Uterus (tissue), 3 donors: ENCODE measurements at regions not wholly inside any gene's neighbourhood (a gene's known extent, or its start where the extent isn't known, plus 50 kb on each side); places are given as distances from the start of the nearest gene placed in this dataset.

Experiments
- DNase-seq, 2 donors: peaks; one replicate each; pipeline ENCODE4 v3.0.0-alpha.2; 2019 to 2020
- H3K27ac ChIP-seq, 2 donors: fragments of 200-600 bp; sonication (generic); 1 replicate in 1 of 2; 2 replicates in 1 of 2; pipeline ENCODE4 v1.5.1; 2016 to 2018
- H3K27me3 ChIP-seq, 2 donors: fragments of 200-600 bp; sonication (generic); one replicate each; pipeline ENCODE4 v1.5.1; 2018 to 2019; ENCODE audit warnings: control low read depth in 1 of 2
- H3K36me3 ChIP-seq, 2 donors: fragments of 200-600 bp; sonication (generic); one replicate each; pipeline ENCODE4 v1.5.1; 2019; ENCODE audit warnings: control low read depth in 1 of 2
- H3K4me1 ChIP-seq, 2 donors: fragments of 200-600 bp; sonication (generic); one replicate each; pipeline ENCODE4 v1.5.1; 2018 to 2019; ENCODE audit warnings: control low read depth in 1 of 2
- H3K4me3 ChIP-seq, 2 donors: fragments of 200-600 bp; sonication (generic); 1 replicate in 1 of 2; 2 replicates in 1 of 2; pipeline ENCODE4 v1.5.1; 2018 to 2019; ENCODE audit warnings: mild to moderate bottlenecking in 1 of 2
- H3K9me3 ChIP-seq, 2 donors: fragments of 200-600 bp; sonication (generic); one replicate each; pipeline ENCODE4 v1.5.1; 2019; ENCODE audit warnings: control low read depth in 1 of 2
- POLR2A ChIP-seq, 2 donors: fragments of 450-650 bp; IDR thresholded peaks; one replicate each; pipeline ENCODE4 v1.6.1; 2016; ENCODE audit warnings: antibody characterized with exemption in 2 of 2, mild to moderate bottlenecking in 1 of 2, moderate library complexity in 1 of 2
- intact Hi-C: fragments of 100-400 bp; cut with DNase I; formaldehyde crosslinking; loops from one replicate; pipeline ENCODE4 v1.15.1; 2023; ENCODE audit warnings: low total_unique reads
- TF ChIP-seq, protein P1 (sequence below), 4 experiments: fragments of 200-600 bp in 2 of 4; fragments of 450-650 bp in 2 of 4; sonication (generic) in 2 of 4; IDR thresholded peaks; one replicate each; pipeline ENCODE4 v1.5.1; 2016 to 2019; ENCODE audit warnings: antibody characterized with exemption in 4 of 4, mild to moderate bottlenecking in 2 of 4, moderate library complexity in 1 of 4
- donor health status: DM: yes; HTN: yes; CAD: no.

DNA sequence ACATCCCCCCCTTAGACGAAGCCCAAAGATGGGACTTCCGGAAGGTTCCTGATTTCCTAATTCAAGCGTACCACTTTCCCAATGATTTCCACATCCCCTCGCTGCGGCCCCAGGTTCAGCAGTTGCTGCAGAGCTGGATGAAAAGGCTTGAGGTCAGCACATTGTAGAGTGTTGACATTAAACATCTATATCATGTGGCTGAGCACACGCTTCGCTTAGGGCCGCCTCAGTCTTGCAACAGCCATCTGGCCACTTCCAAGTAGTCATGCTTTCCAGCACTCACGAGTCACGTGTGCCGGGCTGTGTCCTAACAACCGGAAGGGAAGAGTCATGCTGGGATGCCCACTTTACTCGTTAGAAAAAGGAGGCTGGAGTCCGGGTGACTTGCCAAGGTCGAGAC, 340.6 kb upstream of the IRX4 start:
- H3K9me3 ChIP-seq = no peaks in the 10 kb centered on the region
- no peak for DNase-seq
- H3K4me3 ChIP-seq = no peak overlapping the region
- no peaks in the 10 kb centered on the region for H3K27me3 ChIP-seq
- intact Hi-C loops = no loop called here
- TF ChIP-seq POLR2A (IDR thresholded peaks at IDR 0.05) = no peak
- TF ChIP-seq, protein P1, sequence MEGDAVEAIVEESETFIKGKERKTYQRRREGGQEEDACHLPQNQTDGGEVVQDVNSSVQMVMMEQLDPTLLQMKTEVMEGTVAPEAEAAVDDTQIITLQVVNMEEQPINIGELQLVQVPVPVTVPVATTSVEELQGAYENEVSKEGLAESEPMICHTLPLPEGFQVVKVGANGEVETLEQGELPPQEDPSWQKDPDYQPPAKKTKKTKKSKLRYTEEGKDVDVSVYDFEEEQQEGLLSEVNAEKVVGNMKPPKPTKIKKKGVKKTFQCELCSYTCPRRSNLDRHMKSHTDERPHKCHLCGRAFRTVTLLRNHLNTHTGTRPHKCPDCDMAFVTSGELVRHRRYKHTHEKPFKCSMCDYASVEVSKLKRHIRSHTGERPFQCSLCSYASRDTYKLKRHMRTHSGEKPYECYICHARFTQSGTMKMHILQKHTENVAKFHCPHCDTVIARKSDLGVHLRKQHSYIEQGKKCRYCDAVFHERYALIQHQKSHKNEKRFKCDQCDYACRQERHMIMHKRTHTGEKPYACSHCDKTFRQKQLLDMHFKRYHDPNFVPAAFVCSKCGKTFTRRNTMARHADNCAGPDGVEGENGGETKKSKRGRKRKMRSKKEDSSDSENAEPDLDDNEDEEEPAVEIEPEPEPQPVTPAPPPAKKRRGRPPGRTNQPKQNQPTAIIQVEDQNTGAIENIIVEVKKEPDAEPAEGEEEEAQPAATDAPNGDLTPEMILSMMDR (IDR thresholded peaks at IDR 0.05) = no peak
- no peaks in the 10 kb centered on the region for H3K36me3 ChIP-seq
- H3K27ac ChIP-seq = no peak overlapping the region
- no peaks in the 10 kb centered on the region for H3K4me1 ChIP-seq

DNA sequence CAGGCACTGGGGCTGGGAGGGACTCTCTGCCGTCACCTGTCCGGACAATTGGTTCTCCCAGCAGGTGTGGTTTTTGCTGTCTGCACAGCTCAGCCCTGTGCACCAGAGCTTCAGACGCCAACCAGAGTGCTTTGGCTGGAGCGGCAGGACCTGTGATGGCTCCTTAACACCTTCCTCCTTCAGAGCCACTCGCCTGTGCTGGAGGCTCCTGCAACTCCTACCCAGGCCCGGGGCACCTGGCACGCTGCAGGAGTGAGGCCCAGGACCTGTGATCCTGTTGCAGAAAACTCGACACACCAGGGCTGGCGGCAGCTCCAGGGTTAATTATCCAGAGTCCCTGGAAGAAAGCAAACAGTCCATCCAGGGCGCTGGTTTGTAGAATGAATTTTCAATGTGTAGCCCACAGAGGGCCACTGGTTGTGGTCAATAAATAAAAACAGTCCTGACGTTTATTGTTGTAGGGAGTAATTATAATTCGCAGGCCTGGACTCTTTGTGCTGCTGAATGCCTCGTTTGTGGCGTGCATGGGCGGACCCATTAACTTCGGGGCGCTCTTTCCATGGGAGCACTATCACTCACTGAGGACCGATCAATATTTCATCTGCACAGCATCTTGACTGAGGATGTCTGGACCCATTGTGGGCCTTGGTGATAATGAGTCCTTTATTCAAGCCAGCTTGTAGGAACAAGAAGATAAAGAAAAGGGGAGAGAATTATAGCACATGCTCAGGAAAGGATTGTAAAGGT, 339.7 kb upstream of the IRX4 start:
- Histone ChIP-seq H3K27ac (no peak overlapping the region), H3K4me3 (no peak overlapping the region), H3K9me3 (no peaks in the 10 kb centered on the region), H3K27me3 (no peaks in the 10 kb centered on the region), H3K36me3 (no peaks in the 10 kb centered on the region), H3K4me1 (no peaks in the 10 kb centered on the region)
- intact Hi-C loops = no loop called here
- TF ChIP-seq, protein P1 (IDR thresholded peaks at IDR 0.05) = no peak
- TF ChIP-seq POLR2A (IDR thresholded peaks at IDR 0.05) = no peak
- DNase-seq = no peak

DNA sequence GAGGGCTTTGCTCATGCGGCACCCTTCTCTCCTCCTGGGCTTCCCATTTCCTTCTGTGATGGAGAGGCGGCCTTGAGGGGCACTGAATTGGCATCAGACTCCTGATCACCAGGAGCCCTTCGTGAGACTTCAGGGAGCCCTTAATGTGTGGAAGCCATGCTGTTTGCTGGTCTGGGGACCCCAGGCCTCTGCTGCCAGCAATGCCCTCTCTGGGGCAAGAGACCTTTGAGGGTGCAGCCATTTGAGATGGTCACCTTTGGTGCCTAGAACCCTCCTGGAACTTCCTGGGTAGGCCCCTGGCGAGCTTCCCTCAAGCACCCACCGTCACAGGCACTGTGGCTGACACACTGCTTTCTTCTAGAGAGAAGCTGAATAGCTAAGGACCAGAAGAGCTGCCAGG, 338.7 kb upstream of the IRX4 start:
- Histone ChIP-seq H3K4me3 (no peak overlapping the region), H3K36me3 (no peaks in the 10 kb centered on the region), H3K9me3 (no peaks in the 10 kb centered on the region), H3K27ac (no peak overlapping the region), H3K4me1 (no peaks in the 10 kb centered on the region), H3K27me3 (no peaks in the 10 kb centered on the region)
- TF ChIP-seq, protein P1 (IDR thresholded peaks at IDR 0.05) = no peak
- TF ChIP-seq POLR2A (IDR thresholded peaks at IDR 0.05) = no peak
- intact Hi-C loops = no loop called here
- no peak for DNase-seq

DNA sequence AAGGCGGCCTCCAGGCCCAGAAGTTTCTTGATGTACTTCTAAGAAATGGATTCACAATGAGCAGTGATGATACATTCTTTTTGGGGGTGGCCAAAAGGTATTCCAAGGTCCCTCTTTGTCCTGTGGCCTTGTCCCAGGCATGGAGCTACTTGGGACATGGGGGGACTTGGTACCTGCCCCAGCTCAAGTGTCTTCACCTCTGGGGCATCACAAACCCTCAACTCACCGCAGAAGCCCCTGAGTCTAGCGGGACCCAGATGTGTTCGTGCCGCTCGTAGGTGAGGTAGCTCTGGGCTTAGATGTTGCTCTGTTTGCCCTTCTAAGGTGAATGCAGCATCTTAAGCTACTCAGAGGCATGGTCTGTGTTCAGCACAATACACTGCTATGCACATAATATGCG, 338.0 kb upstream of the IRX4 start:
- no peaks in the 10 kb centered on the region for H3K36me3 ChIP-seq
- H3K4me3 ChIP-seq = no peak overlapping the region
- H3K27me3 ChIP-seq = no peaks in the 10 kb centered on the region
- no peaks in the 10 kb centered on the region for H3K4me1 ChIP-seq
- no peaks in the 10 kb centered on the region for H3K9me3 ChIP-seq
- no peak for DNase-seq
- H3K27ac ChIP-seq = no peak overlapping the region
- intact Hi-C loops = no loop called here
- no peak for TF ChIP-seq POLR2A (IDR thresholded peaks at IDR 0.05)
- TF ChIP-seq, protein P1 (IDR thresholded peaks at IDR 0.05) = no peak

DNA sequence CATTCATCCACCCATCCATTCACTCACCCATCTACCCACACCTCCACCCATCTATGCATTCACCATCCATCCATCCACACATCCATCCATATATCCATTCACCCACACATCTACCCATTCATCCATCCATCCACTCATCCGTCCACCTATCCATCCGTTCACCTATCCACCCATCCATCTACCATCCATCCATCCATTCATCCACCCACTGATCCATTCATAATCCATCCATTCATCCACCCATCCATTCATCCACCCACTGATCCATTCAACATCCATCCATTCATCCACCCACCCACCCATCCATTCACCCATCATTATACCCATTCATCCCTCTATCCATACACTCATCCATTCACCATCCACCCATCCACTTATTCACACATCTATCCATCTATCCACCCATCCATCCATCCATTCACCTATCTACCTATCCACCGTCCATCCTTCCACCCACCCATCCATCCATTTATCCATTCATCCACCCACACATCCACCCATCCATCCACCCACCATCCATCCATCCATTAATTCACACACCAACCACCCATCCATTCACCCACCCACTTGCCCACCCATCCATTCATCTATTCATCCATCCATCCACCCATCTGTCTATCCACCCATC, 336.5 kb upstream of the IRX4 start:
- no peaks in the 10 kb centered on the region for H3K27me3 ChIP-seq
- no peak overlapping the region for H3K4me3 ChIP-seq
- no peak for DNase-seq
- no peak overlapping the region for H3K27ac ChIP-seq
- no peaks in the 10 kb centered on the region for H3K36me3 ChIP-seq
- no peaks in the 10 kb centered on the region for H3K9me3 ChIP-seq
- no peak for TF ChIP-seq POLR2A (IDR thresholded peaks at IDR 0.05)
- TF ChIP-seq, protein P1 (IDR thresholded peaks at IDR 0.05) = no peak
- intact Hi-C loops = no loop called here
- H3K4me1 ChIP-seq = no peaks in the 10 kb centered on the region
